ENCODE measurements at regions not wholly inside any gene's neighbourhood (a gene's known extent, or its start where the extent isn't known, plus 50 kb on each side); places are given as distances from the start of the nearest gene placed in this dataset.

DNA sequence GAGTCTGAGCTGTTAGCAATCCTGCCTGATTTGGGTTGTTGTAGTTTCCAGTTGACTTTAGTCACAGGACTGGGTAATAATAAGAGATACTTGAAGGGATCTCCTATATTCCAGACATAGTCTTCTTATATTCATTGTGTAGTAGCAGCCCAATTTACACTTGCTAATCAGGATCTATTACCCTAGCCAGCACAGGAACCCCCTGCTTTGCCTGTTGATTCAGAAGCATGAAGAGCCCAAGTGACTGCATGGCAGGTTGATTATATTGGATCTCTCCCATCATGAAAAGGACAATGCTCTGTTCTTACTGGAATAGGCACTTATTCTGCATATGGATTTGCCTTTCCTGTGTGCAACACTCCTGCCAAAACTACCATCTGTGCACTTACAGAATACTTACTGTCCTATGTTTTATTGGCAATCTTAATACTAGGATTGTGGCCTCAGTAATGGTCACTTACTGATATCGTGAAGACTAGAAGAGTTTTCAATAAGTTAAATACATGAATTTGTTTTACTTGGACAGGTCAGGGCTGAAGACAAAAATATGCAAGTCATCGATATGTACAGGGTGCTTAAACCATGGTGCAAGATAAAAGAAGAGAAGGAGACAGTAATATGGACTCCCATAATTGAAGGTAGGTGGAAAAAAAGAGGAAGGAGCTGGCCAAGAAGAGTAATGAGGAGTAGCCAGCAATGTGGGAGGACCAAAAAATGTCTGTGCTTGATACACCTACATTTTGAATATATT is 304.1 kb downstream of the MCTP2 start:
- DNase-seq = no peak

DNA sequence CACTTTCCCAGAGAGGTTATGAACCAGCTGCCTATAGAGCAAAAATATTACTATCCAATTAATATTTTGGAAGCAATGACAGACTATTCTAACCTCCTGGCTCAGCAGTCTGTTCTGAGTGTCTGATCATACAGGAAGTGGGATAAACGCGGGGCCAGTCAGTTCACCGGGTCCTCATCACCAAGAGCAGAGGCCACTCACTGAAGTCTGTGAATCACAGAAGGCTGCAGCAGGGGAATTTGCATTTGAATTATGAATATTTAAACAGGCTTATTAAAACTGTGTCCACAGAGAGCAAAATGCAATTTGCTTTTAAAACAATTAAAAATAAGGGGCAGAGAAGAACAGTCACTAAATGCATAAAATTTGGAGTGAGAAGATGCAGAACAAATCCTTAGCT is 305.2 kb downstream of the MCTP2 start:
- no peak for DNase-seq

GRCh38 chr15:94538280-94538679 is 306.9 kb downstream of the MCTP2 start:
- no peak for DNase-seq

DNA sequence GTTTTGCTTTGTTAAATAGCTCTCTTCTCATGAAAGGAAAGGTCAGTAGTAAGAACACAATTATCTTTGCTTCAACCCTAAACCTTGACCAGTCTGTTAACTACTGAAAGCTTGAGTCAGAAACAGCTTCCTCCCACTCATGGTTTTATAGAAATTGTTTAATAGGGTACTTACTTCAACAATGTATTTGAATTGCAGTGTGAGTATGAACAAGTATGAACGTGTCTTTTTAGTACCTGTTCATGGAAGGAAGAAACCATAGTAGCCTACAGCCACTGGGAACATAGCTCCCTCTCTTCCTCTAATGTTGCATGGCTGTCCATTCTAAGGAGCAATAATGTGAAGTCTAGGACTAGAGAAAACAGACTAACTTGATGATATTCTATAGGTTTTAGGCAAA is 311.0 kb downstream of the MCTP2 start:
- no peak for DNase-seq

DNA sequence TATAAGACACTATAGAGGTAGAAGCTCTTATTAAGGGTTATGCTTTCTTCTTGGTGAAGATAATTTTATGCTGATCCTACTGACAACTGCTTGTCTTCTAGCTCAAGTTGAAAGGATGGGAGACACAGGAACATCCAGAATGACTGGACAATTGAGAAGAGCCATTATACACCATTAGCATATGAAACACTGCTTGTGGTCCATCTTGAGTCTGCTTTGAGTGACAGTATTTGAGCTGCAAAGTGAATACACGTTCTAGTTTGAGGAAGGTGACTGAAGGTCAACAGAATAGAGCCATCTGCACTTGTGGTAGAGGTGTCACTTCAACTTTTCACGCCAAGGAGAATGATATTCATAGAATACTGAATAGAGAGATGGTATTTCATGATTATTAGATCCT is 315.4 kb downstream of the MCTP2 start:
- DNase-seq = no peak

- no peak for DNase-seq
These were observed 316.4 kb downstream of the MCTP2 start for GRCh38 chr15:94547711-94548110.

DNA sequence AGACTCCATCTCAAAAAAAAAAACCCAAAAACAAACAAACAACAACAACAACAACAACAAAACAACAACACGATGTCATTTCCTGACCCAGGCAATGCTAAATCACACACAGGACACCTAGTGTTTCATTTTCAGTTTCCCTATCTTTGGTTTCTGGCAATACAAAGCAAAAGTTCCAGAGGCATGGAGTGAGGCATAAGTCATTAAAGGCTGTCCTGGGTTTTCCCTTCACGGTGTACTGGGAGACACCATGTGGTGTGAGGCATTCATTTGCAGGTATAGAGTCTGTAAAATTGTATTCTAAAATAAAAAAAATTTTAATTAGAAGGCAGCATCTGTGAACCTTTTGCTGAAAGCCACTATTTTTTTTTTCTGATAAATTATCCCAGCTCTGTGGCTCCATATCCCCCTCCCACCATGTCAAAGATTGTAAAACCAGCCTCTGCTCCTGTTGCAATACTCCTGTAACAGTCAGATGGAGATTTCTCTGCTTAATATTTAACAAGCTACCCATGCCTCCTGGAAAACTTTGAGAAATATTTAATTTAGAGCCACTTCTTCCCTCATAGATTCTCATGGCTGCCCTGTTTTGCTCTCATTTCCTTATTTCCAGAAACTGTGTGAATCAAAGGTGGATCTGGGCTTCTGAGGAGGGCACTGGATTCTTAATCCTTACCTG is 324.6 kb downstream of the MCTP2 start:
- no peak for DNase-seq

DNA sequence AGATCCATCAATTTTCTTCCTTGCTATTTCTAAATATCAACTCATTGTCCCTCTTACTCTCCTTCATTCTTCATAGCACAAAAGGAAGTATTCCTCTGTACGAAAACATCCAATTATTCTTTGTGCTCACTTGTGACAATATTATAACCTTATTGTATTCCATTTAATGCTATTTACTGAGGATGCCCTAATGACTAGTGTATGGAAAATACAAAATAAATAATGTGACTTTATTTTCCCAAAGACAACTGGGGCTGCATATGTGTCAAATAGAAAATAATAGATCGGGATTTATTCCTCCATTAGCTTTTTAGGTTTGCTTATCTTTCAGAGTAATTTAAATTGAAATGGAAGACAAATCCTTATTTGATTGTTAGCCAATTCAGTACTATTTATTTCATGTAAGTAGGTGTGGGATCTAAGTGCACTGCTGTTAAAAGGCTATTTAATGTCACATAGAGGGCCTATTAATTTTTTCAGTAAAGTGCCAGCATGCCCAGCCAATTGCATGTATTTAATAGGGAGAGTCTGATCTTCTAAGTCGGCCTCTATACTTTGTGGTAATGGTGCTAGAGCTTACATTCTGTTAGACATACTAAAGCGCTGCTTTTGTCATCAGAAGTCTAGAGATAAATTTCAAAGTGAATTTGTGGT is 329.8 kb downstream of the MCTP2 start:
- DNase-seq = no peak

DNA sequence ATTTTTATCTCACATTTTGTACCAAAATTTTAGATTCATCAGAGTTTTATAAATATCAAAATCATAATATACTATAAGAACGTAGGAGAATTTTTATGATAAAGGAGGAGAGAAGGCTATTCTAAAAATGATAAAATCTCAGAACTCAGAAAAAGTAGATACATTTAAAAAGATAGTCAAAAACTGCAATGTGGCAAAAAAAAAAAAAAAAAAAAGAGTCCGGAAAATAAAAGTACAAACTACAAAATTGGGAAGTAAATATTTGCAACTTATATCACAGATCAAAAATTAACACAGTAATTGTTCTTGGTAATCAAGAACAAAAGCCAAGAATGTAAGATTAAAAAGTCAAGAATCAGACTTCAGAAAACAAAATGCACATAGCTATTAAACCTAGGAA is 332.1 kb downstream of the MCTP2 start:
- DNase-seq = no peak

GRCh38 chr15:94576889-94577533 is 345.6 kb downstream of the MCTP2 start:
- DNase-seq = no peak

DNA sequence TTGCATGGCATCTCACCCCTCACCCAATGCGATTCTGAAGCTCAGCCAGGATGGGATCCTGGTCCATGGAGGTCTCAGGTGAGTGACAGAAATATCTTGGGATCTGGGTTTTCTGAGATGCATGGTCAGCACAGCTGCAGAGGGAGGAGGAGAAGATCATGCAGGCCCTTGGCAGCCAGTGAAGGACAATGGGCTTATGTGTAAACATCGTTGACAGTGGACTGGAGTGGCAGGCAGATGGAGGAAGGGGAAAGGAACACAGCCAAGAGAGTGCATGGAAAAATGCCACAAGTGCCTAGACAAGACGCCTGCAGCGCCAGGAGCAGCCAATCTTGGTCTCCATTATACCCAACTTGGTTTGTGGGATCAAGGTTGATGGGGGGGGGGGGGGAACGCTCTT is 347.9 kb downstream of the MCTP2 start:
- no peak for DNase-seq

- DNase-seq = no peak
These were observed 349.0 kb downstream of the MCTP2 start for GRCh38 chr15:94580211-94580885.

DNA sequence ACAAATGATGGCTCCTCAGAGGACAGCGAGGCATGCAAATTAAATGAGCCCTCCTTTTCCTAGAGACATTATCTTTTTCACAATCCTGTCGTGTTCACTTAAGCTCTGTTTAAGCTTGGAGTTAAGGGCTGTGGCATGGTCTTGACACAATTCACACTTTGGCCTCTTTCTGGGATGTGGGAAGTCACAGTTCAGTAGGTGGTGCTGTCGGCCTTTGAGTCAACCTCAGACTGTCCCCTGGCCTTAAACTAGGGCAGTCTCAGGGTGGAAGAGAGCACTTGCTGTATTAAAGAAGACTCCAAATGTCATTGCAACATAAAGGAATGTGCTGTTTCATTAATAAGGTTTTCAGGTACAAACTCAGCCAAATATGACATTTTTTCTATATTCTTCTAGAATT is 351.0 kb downstream of the MCTP2 start:
- DNase-seq = no peak

DNA sequence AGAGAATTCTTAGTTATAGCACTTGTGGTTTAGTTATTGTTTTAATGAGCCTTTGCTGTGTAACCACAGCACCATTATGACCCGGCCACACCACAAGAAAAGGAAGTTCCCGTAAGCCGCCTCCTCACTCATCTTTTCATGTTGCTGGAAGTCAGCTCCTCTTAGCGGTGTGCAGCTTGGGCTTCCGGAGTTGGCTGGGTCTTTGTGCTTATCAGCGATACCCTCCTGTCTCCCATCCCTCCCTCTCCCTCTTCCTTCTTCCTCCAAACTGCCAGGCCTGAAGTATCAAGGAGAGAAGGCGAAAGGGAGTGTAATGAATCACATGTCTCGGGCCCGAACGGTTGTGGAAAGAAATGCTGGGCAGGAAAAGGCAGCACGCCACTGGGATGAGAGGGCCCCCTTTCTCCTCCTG is 353.5 kb downstream of the MCTP2 start:
- DNase-seq = no peak

DNA sequence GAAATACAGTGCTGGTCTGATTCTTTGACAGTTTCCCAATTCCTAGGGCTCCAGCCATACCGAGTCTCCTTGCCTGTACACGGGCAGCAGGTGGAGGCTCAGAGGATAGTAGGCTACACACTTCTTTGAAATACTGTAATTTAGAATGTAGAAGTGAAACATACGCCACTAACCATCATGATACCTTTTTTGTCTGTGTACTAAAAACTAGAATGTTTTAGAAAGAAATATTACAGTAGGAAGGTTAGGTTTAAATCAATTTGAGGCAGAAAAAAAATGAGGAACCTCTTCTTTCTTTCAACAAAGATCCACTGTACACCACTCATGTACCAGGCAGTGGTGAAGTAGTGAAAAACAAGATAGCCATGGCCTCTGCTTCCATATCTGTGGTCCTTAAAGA is 354.7 kb downstream of the MCTP2 start:
- no peak for DNase-seq

- no peak for DNase-seq
These were observed 355.8 kb downstream of the MCTP2 start for GRCh38 chr15:94587113-94587512.

GRCh38 chr15:94588993-94589392 is 357.6 kb downstream of the MCTP2 start:
- no peak for DNase-seq

GRCh38 chr15:94592495-94592894 is 361.1 kb downstream of the MCTP2 start:
- no peak for DNase-seq

DNA sequence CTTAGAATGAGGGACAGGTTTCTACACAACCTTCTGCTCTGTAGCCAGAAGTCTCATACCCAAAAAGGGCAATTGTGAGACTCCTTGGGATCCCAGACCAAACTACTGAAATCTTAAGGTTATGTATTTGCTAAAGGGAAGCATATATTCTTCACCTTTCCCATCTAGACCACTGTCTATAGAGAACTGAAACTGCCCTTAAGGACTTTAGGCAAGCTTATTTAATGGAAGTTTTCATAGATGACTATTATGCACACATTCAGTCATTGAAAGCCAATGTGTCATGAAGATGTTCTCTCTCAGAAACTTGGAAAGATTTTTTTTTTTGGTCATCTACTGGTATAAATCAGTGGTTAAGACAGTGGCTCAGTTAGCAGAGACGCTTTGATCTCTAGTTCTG is 365.3 kb downstream of the MCTP2 start:
- DNase-seq = no peak

DNA sequence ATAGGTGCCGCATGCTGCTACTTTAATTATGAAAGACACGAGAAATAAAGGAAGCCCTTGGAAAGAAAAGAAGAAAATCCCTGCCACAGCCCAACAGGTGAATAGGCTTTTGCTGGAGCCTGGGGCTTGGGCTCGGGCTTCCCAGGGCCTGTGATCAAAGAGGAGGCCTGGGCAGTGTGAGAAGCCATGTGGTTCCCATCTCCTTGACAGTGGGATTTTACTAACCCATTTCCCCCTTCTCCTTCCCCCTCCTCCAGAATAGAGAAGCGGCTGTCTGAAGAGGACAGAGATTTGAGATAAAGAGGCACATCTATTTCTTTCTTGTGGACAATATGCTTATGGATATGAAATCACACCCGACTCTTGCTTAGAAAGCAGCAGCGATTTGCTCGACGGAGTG is 369.1 kb downstream of the MCTP2 start:
- DNase-seq = no peak

DNA sequence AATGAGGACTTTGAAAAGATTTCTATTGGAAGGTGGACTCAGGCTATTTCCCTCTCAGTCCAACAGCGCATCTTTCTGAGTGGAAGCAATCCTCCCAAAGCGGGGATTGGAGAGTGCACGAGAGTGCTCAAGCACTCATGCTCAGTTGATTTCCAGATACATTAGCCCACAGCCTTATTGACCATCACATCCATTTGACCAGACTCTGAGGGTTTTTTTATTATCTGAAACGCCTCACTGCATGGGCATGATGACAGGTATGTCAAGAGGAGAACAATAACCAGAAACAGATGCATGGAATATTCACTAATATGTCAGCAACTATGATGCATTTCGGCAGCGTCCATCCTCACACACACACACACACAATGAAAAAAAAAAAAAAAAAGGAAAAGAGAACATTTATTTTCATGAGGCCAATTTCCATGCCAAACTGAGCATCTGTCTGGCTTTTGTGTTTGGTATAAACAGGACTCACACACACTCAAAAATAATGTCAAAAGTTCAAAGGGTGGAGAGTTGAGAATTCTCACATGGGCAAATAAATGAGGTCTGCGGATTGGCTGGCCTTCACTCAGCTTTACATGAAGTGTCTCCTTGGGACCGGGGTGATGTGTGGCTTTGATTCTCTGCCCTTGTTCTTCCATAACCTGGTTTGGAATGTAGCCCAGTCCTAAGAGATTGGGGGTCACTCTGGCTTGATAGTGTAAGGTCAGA is 371.6 kb downstream of the MCTP2 start:
- no peak for DNase-seq

GRCh38 chr15:94606286-94606685 is 374.9 kb downstream of the MCTP2 start:
- DNase-seq = no peak

All from NCI-H2029 (cell line).